Neuron (in vitro differentiated cells): ENCODE measurements at regions not wholly inside any gene's neighbourhood (a gene's known extent, or its start where the extent isn't known, plus 50 kb on each side); places are given as distances from the start of the nearest gene placed in this dataset.

ENCODE experiments used
- H2AFZ ChIP-seq: one replicate; pipeline ENCODE4 v1.6.1; 2013; ENCODE audit warnings: low read depth, mild to moderate bottlenecking, inconsistent platforms, low read length, moderate library complexity
- H3K27me3 ChIP-seq: one replicate; pipeline ENCODE4 v1.6.1; 2013; ENCODE audit warnings: low read length; ENCODE audit not compliant: insufficient read depth
- H3K36me3 ChIP-seq: one replicate; pipeline ENCODE4 v1.6.1; 2013; ENCODE audit warnings: low read length; ENCODE audit not compliant: insufficient read depth
- H3K4me1 ChIP-seq: one replicate; pipeline ENCODE4 v1.6.1; 2013; ENCODE audit warnings: low read length; ENCODE audit not compliant: insufficient read depth
- H3K4me3 ChIP-seq: 2 replicates; pipeline ENCODE4 v1.5.1; 2013; ENCODE audit warnings: mild to moderate bottlenecking, low read length, moderate library complexity
- H3K9me3 ChIP-seq: one replicate; pipeline ENCODE4 v1.6.1; 2013; ENCODE audit warnings: low read length

GRCh38 chr5:123907349-123907748 is 395.4 kb downstream of the CSNK1G3 start:
- peaks cover under 1% of the 10 kb centered on the region for H3K4me1 ChIP-seq
- H3K36me3 ChIP-seq, result no peaks in the 10 kb centered on the region
- no peak overlapping the region for H3K4me3 ChIP-seq
- H3K9me3 ChIP-seq, result no peaks in the 10 kb centered on the region
- H3K27me3 ChIP-seq, result no peaks in the 10 kb centered on the region
- no peak overlapping the region for H2AFZ ChIP-seq

- Histone ChIP-seq H3K4me3 (no peak overlapping the region), H3K9me3 (no peaks in the 10 kb centered on the region), H3K27me3 (no peaks in the 10 kb centered on the region), H3K36me3 (no peaks in the 10 kb centered on the region), H2AFZ (no peak overlapping the region), H3K4me1 (peaks cover 6% of the 10 kb centered on the region)
Observed at GRCh38 chr5:123906698-123907295, 394.8 kb downstream of the CSNK1G3 start.

GRCh38 chr5:123885081-123885480 is 373.1 kb downstream of the CSNK1G3 start:
- Histone ChIP-seq H3K27me3 (no peaks in the 10 kb centered on the region), H3K36me3 (no peaks in the 10 kb centered on the region), H3K4me3 (no peak overlapping the region), H3K9me3 (no peaks in the 10 kb centered on the region), H3K4me1 (peaks cover 11% of the 10 kb centered on the region), H2AFZ (no peak overlapping the region)

GRCh38 chr5:123882965-123883345 is 371.0 kb downstream of the CSNK1G3 start:
- peak overlapping the region; percentile 43 for H2AFZ ChIP-seq
- peaks cover 14% of the 10 kb centered on the region for H3K4me1 ChIP-seq
- H3K4me3 ChIP-seq, result no peak overlapping the region
- H3K9me3 ChIP-seq, result no peaks in the 10 kb centered on the region
- H3K36me3 ChIP-seq, result no peaks in the 10 kb centered on the region
- H3K27me3 ChIP-seq, result no peaks in the 10 kb centered on the region

GRCh38 chr5:123882319-123882964 is 370.5 kb downstream of the CSNK1G3 start:
- no peak overlapping the region for H3K4me3 ChIP-seq
- H3K4me1 ChIP-seq, result peaks cover 14% of the 10 kb centered on the region
- no peaks in the 10 kb centered on the region for H3K27me3 ChIP-seq
- H3K36me3 ChIP-seq, result no peaks in the 10 kb centered on the region
- H2AFZ ChIP-seq, result peak overlapping the region; percentile 43
- no peaks in the 10 kb centered on the region for H3K9me3 ChIP-seq

- Histone ChIP-seq H2AFZ (no peak overlapping the region), H3K4me1 (peaks cover 19% of the 10 kb centered on the region), H3K36me3 (no peaks in the 10 kb centered on the region), H3K9me3 (no peaks in the 10 kb centered on the region), H3K27me3 (no peaks in the 10 kb centered on the region), H3K4me3 (no peak overlapping the region)
Observed at GRCh38 chr5:123881759-123882244, 369.8 kb downstream of the CSNK1G3 start.

- H3K4me3 ChIP-seq, result no peak overlapping the region
- H3K27me3 ChIP-seq, result no peaks in the 10 kb centered on the region
- H3K9me3 ChIP-seq, result no peaks in the 10 kb centered on the region
- H3K4me1 ChIP-seq, result peaks cover 28% of the 10 kb centered on the region
- no peak overlapping the region for H2AFZ ChIP-seq
- no peaks in the 10 kb centered on the region for H3K36me3 ChIP-seq
Observed at GRCh38 chr5:123880875-123881274, 368.9 kb downstream of the CSNK1G3 start.

- Histone ChIP-seq H3K4me3 (no peak overlapping the region), H3K36me3 (no peaks in the 10 kb centered on the region), H3K27me3 (no peaks in the 10 kb centered on the region), H2AFZ (no peak overlapping the region), H3K4me1 (peaks cover 44% of the 10 kb centered on the region), H3K9me3 (no peaks in the 10 kb centered on the region)
Observed at GRCh38 chr5:123879071-123879470, 367.1 kb downstream of the CSNK1G3 start.

GRCh38 chr5:123876276-123876790 is 364.4 kb downstream of the CSNK1G3 start:
- Histone ChIP-seq H3K4me1 (peaks cover 51% of the 10 kb centered on the region), H3K36me3 (no peaks in the 10 kb centered on the region)

GRCh38 chr5:123875561-123876275 is 363.7 kb downstream of the CSNK1G3 start:
- Histone ChIP-seq H3K36me3 (no peaks in the 10 kb centered on the region), H3K9me3 (no peaks in the 10 kb centered on the region), H2AFZ (no peak overlapping the region), H3K4me1 (peaks cover 49% of the 10 kb centered on the region), H3K27me3 (no peaks in the 10 kb centered on the region), H3K4me3 (peak overlapping the region; percentile 33)

More at GRCh38 chr5:123876276-123876790, 364.4 kb downstream of the CSNK1G3 start:
- Histone ChIP-seq H3K9me3 (no peaks in the 10 kb centered on the region), H3K27me3 (no peaks in the 10 kb centered on the region), H2AFZ (peak overlapping the region; percentile 73), H3K4me3 (peak overlapping the region; percentile 5)

- H3K9me3 ChIP-seq, result no peaks in the 10 kb centered on the region
- H2AFZ ChIP-seq, result no peak overlapping the region
- no peaks in the 10 kb centered on the region for H3K27me3 ChIP-seq
- H3K36me3 ChIP-seq, result no peaks in the 10 kb centered on the region
- H3K4me1 ChIP-seq, result peaks cover 49% of the 10 kb centered on the region
- H3K4me3 ChIP-seq, result peak overlapping the region; percentile 33
Observed at GRCh38 chr5:123874600-123875201, 362.7 kb downstream of the CSNK1G3 start.

- Histone ChIP-seq H3K4me3 (peak overlapping the region; percentile 33), H3K27me3 (no peaks in the 10 kb centered on the region), H3K36me3 (no peaks in the 10 kb centered on the region), H2AFZ (peak overlapping the region; percentile 49), H3K4me1 (peaks cover 46% of the 10 kb centered on the region), H3K9me3 (no peaks in the 10 kb centered on the region)
Observed at GRCh38 chr5:123873846-123874245, 361.9 kb downstream of the CSNK1G3 start.

GRCh38 chr5:123871373-123871772 is 359.4 kb downstream of the CSNK1G3 start:
- Histone ChIP-seq H3K4me1 (peaks cover 42% of the 10 kb centered on the region), H3K36me3 (no peaks in the 10 kb centered on the region), H3K27me3 (no peaks in the 10 kb centered on the region), H3K9me3 (no peaks in the 10 kb centered on the region), H3K4me3 (no peak overlapping the region), H2AFZ (no peak overlapping the region)
